ENCODE measurements at regions not wholly inside any gene's neighbourhood (a gene's known extent, or its start where the extent isn't known, plus 50 kb on each side); places are given as distances from the start of the nearest gene placed in this dataset.
A peak's percentile ranks its signal among the peaks of the same experiment; 100 is the strongest.
"Not testable (repeated sequence)": the region's sequence is repeated elsewhere in the genome, so short reads cannot be mapped to it uniquely, and the experiment has no call there.

DNA sequence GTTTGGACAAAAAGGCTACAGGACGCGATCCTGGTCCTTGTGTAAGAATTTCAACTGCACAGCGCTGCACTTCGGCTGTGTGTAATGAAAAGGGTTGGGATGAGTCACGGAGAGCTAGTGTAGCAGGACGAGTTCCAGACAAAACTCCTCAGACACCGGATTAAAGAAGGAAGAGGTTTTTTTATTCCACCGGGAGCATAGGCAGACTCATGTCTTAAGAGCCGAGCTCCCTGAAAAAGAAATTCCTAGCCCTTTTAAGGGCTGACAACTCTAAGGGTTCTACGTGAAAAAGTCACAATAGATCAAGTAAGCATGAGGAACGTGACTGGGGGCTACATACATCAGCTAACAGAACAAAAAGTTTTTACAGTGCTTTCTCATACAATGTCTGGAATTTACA is 54.8 kb upstream of the FAM90A1 start:
- not testable (repeated sequence) for DNase-seq

GRCh38 chr12:8285681-8286080 is 58.3 kb upstream of the FAM90A1 start:
- not testable (repeated sequence) for DNase-seq

GRCh38 chr12:8291764-8292163 is 64.3 kb upstream of the FAM90A1 start:
- not testable (repeated sequence) for DNase-seq

- not testable (repeated sequence) for DNase-seq
Measured at GRCh38 chr12:8294662-8295061, 67.2 kb upstream of the FAM90A1 start.

DNA sequence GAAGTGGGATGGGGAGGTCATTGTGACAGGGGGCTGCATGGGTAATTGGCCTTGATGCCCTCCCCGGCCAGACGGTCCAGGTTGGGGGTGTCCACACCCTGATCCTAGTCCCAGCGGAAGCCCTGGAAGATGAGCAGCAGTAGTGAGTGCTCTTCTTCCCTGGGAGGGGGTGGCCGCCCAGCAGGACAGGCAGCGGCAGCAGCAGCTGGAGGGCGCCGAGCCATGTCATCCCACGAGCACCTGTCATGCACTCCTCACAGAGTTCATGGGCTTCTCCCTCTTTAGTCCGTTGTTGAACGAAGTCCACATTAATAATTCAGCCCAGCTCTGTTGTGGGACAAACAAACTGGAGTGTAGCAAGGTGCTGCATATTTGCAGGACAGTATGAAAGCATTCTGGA is 81.2 kb upstream of the FAM90A1 start:
- not testable (repeated sequence) for DNase-seq

DNA sequence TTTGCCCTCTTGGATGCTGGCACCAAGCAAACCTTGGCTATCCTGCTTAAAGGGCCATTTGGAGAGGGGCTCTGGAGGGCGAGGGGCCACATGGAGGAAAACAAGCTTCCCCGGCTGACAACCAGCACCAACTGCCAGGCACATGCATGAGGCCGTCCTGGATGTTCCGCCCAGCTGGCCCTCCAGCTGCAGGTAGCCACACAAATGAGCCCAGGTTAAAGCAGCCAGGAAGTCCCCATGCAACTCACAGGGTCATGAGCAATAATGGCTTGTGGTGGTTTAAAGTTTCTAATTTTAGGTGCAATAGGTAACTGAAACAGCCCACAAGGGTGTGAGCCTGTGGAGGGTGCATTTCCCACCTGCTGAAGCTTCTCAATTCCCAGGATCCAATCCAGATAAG is 88.6 kb upstream of the FAM90A1 start:
- peak; percentile 42 for DNase-seq

- DNase-seq = not testable (repeated sequence)
Measured at GRCh38 chr12:8317675-8318074, 90.3 kb upstream of the FAM90A1 start.

GRCh38 chr12:8320251-8320730 is 92.9 kb upstream of the FAM90A1 start:
- DNase-seq = peak; percentile 89

DNA sequence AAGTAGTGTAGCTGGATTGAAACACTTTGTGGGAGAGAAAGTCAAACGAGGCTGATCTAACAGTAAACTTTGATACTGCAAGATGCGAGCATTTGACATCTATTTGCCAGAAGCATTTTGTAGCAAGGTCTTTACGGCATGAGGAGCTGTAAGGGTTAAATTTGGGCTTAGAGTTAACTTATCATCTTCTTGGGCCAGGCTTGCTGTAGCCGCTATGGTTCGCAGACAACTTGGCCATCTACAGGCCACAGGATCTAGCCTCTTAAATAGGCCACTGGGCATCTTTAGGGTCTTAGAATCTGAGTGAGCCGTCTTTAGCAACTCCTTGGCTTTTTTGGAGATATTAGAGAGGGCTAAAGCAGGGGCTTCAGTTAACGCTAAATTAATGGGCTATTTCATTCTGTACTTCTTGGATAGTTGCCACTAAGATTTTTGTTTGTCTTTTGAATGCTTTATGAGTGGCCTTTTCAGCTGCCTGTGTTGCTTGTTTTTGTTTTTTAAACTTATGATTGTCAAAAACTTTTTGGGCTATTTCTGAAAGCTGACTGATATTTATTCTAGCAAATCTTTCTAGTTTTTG is 93.5 kb upstream of the FAM90A1 start:
- DNase-seq = peak; percentile 28

DNA sequence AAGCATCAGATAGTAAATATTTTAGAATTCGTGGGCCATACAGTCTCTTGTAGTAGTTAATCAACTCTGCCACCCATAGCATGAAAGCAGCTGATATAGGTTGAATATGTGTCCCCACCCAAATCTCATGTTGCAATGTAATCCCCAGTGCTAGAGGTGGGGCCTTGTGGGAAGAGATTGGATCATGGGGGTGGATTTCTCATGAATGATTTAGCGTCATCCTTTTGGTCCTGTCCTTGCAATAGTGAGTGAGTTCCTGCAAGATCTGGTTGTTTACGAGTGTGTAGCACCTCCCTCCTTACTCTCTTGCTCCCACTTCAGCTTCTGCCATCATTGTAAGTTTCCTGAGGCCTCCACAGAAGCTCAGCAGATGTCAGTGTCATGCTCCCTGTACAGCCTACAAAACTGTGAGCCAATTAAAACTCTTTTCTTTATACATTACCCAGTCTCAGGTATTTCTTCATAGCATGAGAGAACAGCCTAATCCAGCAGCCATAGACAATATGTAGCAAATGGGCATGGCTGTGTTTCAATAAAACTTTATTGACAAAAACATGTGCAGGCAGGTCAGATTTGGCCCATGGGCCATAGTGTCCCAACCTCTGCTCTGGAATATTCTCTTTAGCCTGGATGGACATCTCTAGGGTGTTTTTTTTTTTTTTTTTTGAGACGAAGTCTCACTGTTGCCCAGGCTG is 97.9 kb upstream of the FAM90A1 start:
- DNase-seq = not testable (repeated sequence)

- not testable (repeated sequence) for DNase-seq
Measured at GRCh38 chr12:8328835-8329234, 101.4 kb upstream of the FAM90A1 start.

DNA sequence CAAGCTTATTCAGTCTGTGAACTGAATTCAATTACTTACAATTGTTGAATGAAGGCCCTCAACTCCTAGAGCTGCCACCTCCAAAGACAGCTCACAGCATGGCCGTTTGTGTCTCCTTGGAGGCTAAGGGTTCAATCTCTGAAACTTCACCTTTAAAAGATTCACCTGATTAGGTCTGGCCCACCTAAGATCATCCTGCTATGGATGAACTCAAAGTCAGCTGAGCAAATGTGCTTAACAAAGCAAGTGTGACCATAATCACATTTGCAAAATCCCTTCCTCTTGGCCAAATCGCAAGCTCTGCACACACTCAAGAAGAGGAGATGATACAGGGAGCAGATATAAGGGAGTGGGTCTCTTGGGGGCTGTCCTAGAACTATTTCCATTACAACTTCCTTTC is 105.0 kb upstream of the FAM90A1 start:
- not testable (repeated sequence) for DNase-seq

DNA sequence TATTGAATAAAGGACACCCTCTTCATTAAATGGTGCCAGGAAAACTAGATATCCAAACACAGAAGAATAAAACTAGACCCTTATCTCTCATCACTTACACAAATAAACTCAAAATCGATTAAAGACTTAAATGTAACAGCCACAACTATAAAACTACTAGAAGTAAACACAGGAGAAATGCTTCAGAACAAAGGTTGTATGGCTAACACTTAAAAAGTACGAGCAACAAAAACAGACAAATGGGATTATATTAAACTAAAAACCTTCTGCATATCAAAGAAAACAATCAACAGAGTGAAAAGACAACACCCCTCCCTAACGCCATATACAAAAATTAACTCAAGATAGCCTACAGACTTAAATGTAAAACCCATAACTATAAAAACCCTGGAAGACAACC is 104.7 kb upstream of the CLEC6A start:
- DNase-seq = not testable (repeated sequence)

DNA sequence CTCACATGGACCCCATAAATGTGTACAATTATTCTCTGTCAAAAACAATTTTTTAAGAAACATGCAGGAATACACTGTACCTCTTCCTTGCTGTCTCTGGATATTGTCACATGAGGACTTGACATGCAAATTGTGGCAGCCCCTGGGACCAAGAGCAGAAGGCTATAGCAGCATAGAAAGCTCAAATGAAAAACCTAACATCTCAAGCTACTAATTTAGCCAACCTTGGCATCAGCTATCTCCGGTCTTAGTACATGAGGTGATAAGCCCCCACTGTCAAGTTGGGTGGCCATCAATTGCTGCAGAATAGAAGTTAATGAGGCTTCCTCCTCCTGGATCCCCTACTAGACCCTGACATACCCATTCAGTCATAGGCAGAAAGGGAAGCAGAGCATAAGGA is 101.0 kb upstream of the CLEC6A start:
- not testable (repeated sequence) for DNase-seq

- not testable (repeated sequence) for DNase-seq
Measured at GRCh38 chr12:8355531-8355930, 100.2 kb upstream of the CLEC6A start.

DNA sequence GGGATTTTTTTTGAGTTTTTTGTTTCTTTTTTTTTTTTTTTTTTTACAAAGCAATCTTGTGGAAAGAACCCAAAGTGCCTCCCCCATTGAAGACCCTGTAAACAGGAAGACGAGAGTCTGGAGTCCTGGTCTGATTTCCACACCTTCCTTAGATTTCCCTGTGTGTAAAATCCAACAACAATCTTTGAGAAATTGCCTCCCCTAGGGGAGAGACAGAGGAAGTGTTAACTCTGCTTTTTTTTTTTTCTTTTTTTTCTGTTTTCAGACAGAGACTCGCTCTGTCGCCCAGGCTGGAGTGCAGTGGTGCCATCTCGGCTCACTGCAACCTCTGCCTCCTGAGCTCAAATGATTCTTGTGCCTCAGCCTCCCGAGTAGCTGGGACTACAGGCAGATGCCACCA is 82.0 kb upstream of the CLEC6A start:
- peak; percentile 17 for DNase-seq

DNA sequence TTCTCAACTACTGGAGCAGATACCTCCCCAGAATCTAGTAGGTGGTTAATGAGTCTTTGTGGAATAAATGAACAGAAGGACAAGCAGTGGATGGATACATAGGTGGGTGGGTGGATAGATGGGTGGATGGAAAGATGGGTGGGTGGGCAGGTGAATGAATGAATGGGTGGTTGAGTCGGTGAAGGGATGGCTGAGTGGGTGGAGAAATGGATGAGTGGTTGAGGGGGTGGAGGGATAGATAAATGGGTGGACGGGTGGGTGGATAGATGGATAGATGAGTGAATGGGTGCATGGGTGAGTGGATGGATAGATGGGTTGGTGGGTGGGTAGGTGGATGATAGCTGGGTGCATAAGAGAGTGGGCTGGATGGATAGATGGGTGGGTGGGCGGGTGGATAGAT is 80.6 kb upstream of the CLEC6A start:
- not testable (repeated sequence) for DNase-seq

DNA sequence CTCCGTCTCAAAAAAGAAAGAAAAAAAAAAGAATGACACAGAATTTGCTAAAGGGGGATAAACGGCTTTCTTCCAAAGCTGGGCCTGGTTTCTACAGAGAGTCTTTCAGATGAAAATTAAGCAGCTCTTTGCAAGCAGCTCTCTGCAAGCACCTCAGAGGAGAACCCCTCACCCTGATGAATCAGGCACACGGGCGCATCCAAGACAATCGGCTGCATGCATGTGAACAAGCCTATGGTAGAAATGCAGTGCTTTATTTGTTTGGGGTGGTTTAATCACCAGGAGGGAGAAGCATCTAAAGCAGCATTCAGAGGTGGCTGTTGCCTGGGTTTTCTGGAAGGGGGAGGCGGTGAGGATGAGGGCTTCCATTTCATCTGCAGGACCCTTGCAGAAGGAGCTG is 78.0 kb upstream of the CLEC6A start:
- not testable (repeated sequence) for DNase-seq

- not testable (repeated sequence) for DNase-seq
Measured at GRCh38 chr12:8382556-8382955, 73.2 kb upstream of the CLEC6A start.

DNA sequence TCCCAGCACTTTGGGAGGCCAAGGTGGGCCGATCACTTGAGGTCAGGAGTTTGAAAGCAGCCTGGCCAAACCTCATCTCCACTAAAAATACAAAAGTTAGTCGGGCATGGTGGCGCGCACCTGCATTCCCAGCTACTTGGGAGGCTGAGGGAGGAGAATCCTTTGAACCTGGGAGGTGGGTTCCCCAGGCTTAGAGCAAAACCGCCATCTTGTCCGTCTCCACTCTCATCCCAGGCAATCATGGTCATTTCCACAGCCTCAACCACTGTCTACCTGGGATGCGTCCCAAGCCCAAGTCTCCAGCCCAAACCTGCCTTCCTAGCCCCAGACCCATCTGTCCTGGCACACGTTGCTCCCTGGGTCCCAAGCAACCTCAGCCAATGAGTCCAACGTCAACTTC is 71.1 kb upstream of the CLEC6A start:
- DNase-seq = not testable (repeated sequence)

DNA sequence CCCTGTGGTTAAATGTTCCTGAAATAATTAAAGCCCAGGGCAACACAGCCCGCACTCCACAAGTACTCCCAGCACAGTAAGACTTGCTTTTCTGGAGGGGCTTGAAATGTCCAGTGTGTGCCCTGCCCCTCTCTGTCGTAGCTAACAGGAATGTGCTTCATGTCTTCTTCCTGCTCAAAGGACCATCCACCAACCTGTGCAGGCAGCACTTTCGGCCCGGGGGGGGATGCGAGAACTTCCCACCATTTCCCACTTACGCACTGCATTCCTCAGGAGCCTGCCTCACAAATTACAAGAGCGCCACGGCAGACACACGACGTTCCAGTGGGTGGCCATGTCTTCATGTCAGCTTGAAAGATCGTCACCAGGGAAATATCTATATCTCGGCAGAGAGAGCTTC is 70.3 kb upstream of the CLEC6A start:
- not testable (repeated sequence) for DNase-seq

DNA sequence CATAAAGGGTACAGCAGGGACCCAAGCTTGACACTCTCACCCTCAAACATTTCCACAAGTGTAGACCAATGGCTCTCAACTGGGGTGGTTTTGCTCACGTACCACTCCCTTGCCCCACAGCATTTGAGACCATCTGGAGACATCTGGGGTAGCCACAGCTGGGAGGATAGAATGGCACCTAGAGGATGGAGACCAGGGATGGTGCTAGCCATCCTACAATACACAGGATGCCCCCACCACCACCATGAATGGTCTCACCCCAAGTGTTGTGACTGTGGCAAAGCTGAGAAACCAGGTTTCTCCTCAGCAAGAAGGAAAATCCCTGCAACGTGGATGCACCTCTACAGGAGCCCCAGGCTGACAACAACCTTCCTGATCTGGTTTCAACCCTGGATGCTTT is 69.1 kb upstream of the CLEC6A start:
- not testable (repeated sequence) for DNase-seq

DNA sequence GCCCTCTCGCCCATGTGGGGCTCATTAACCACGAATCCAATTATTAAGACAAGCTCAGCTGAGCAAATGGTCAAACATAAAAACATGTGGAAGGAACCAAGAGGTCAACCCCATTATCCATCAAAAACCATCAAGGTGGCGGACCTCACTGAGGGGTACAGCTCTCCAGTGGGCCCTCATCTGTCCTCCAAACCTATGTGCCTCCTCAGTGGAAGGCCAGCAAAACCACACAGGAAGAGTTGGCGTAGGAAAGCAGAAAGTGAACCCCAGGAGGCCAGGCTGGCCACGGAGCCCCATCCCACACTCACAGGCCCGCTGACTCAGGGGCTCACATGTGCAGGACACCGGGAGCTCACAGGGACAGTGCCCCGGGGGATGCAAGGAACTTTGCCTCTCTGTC is 66.5 kb upstream of the CLEC6A start:
- DNase-seq = not testable (repeated sequence)

GRCh38 chr12:8390001-8390777 is 65.6 kb upstream of the CLEC6A start:
- DNase-seq = peak; percentile 60

All from RPMI8226 (cell line).